Left kidney (tissue), 1 donor: ENCODE measurements at regions not wholly inside any gene's neighbourhood (a gene's known extent, or its start where the extent isn't known, plus 50 kb on each side); places are given as distances from the start of the nearest gene placed in this dataset.

ENCODE experiments used
- DNase-seq: peaks from one replicate; pipeline ENCODE4 v3.0.0-alpha.2; 2013

- DNase-seq = no peak
Observed at GRCh38 chr12:85352016-85352415, 72.0 kb downstream of the ALX1 start.

- DNase-seq = no peak
Observed at GRCh38 chr12:85356596-85357385, 76.8 kb downstream of the ALX1 start.

GRCh38 chr12:85357609-85358008, 77.6 kb downstream of the ALX1 start:
- no peak for DNase-seq

GRCh38 chr12:85358715-85359114, 78.7 kb downstream of the ALX1 start:
- DNase-seq = no peak

- no peak for DNase-seq
Observed at GRCh38 chr12:85363382-85364190, 83.6 kb downstream of the ALX1 start.

- no peak for DNase-seq
Observed at GRCh38 chr12:85367936-85368335, 87.9 kb downstream of the ALX1 start.

- no peak for DNase-seq
Observed at GRCh38 chr12:85369365-85370154, 89.5 kb downstream of the ALX1 start.

GRCh38 chr12:85373045-85373444, 93.0 kb downstream of the ALX1 start:
- DNase-seq = no peak

GRCh38 chr12:85374981-85375380, 95.0 kb downstream of the ALX1 start:
- no peak for DNase-seq

- no peak for DNase-seq
Observed at GRCh38 chr12:85385406-85385805, 105.4 kb downstream of the ALX1 start.

GRCh38 chr12:85390266-85390665, 110.2 kb downstream of the ALX1 start:
- no peak for DNase-seq

- no peak for DNase-seq
Observed at GRCh38 chr12:85392508-85392907, 112.5 kb downstream of the ALX1 start.

GRCh38 chr12:85393606-85394005, 113.6 kb downstream of the ALX1 start:
- DNase-seq = no peak

GRCh38 chr12:85394065-85394464, 114.0 kb downstream of the ALX1 start:
- DNase-seq = no peak

GRCh38 chr12:85394809-85395208, 114.8 kb downstream of the ALX1 start:
- no peak for DNase-seq

- DNase-seq = no peak
Observed at GRCh38 chr12:85405262-85405661, 125.2 kb downstream of the ALX1 start.

- no peak for DNase-seq
Observed at GRCh38 chr12:85405781-85406522, 125.9 kb downstream of the ALX1 start.

GRCh38 chr12:85413266-85413665, 133.2 kb downstream of the ALX1 start:
- no peak for DNase-seq

GRCh38 chr12:85422762-85423161, 142.7 kb downstream of the ALX1 start:
- no peak for DNase-seq

- no peak for DNase-seq
Observed at GRCh38 chr12:85423947-85424346, 143.9 kb downstream of the ALX1 start.

- DNase-seq = no peak
Observed at GRCh38 chr12:85424581-85425348, 144.7 kb downstream of the ALX1 start.
